ENCODE measurements at regions not wholly inside any gene's neighbourhood (a gene's known extent, or its start where the extent isn't known, plus 50 kb on each side); places are given as distances from the start of the nearest gene placed in this dataset.

GRCh38 chr14:99032759-99033158, 239.2 kb downstream of the BCL11B start:
- TF ChIP-seq CTCF (IDR thresholded peaks at IDR 0.05) = no peak
- TF ChIP-seq POLR2A (IDR thresholded peaks at IDR 0.05) = no peak
- TF ChIP-seq EP300 (IDR thresholded peaks at IDR 0.05) = no peak
- no peak for TF ChIP-seq POLR2AphosphoS5 (IDR thresholded peaks at IDR 0.05)
